ENCODE measurements at regions not wholly inside any gene's neighbourhood (a gene's known extent, or its start where the extent isn't known, plus 50 kb on each side); places are given as distances from the start of the nearest gene placed in this dataset.

GRCh38 chr1:148290881-148291280 is 138.8 kb upstream of the NBPF11 start:
- no TSS peak for BruUV-seq (replicated peaks)

More at GRCh38 chr1:148290881-148291280, 138.8 kb upstream of the NBPF11 start:
- ChIA-PET POLR2A (no interaction called here), CTCF (ENCODE audit: low intra/inter-chr PET ratio) (no interaction called here)
- DNase-seq (ENCODE audit: extremely low read depth in 1 of 4, low spot score in 3 of 4), result no peak
- no peak overlapping the region for H3K27ac ChIP-seq (ENCODE audit: extremely low read depth, low read depth, low read length)
- intact Hi-C loops (cut with micrococcal nuclease) (no loop called here), in situ Hi-C loops (cut with MboI) (no loop called here)
- H3K4me1 ChIP-seq (replicated peaks in 1 of 2; ENCODE audit: control insufficient read depth in 2 of 2, insufficient read depth in 2 of 2, low read length in 2 of 2), result no peaks in the 10 kb centered on the region
- FAIRE-seq, result no peak
- no peak overlapping the region for H3K4me2 ChIP-seq (ENCODE audit: insufficient read depth, low read length)
- H3K4me3 ChIP-seq, result no peak overlapping the region
- H2AFZ ChIP-seq (ENCODE audit: low read depth, low read length), result no peak overlapping the region
- H3K9me3 ChIP-seq (replicated peaks; ENCODE audit: control insufficient read depth, insufficient read depth, low read depth, low read length), result 0 out of 2 replicates have a peak, but pooled peaks cover 3% of the 10 kb centered on the region
- TF ChIP-seq ESRRB (CRISPR knock-in tag; IDR thresholded peaks at IDR 0.05; ENCODE audit: borderline replicate concordance) (no peak), NR3C1 (CRISPR knock-in tag; IDR thresholded peaks at IDR 0.05) (no peak), U2AF2 (optimal IDR thresholded peaks at IDR 0.05; ENCODE audit: low read depth, low read length) (no peak), NCOA2 (IDR thresholded peaks at IDR 0.05; ENCODE audit: partially characterized antibody in 2 of 2) (no peak), ZBTB17 (CRISPR knock-in tag; IDR thresholded peaks at IDR 0.05) (no peak), OTX1 (CRISPR knock-in tag; IDR thresholded peaks at IDR 0.05) (no peak), ZNF668 (CRISPR knock-in tag; IDR thresholded peaks at IDR 0.05) (no peak)
- TF ChIP-seq, protein P1, sequence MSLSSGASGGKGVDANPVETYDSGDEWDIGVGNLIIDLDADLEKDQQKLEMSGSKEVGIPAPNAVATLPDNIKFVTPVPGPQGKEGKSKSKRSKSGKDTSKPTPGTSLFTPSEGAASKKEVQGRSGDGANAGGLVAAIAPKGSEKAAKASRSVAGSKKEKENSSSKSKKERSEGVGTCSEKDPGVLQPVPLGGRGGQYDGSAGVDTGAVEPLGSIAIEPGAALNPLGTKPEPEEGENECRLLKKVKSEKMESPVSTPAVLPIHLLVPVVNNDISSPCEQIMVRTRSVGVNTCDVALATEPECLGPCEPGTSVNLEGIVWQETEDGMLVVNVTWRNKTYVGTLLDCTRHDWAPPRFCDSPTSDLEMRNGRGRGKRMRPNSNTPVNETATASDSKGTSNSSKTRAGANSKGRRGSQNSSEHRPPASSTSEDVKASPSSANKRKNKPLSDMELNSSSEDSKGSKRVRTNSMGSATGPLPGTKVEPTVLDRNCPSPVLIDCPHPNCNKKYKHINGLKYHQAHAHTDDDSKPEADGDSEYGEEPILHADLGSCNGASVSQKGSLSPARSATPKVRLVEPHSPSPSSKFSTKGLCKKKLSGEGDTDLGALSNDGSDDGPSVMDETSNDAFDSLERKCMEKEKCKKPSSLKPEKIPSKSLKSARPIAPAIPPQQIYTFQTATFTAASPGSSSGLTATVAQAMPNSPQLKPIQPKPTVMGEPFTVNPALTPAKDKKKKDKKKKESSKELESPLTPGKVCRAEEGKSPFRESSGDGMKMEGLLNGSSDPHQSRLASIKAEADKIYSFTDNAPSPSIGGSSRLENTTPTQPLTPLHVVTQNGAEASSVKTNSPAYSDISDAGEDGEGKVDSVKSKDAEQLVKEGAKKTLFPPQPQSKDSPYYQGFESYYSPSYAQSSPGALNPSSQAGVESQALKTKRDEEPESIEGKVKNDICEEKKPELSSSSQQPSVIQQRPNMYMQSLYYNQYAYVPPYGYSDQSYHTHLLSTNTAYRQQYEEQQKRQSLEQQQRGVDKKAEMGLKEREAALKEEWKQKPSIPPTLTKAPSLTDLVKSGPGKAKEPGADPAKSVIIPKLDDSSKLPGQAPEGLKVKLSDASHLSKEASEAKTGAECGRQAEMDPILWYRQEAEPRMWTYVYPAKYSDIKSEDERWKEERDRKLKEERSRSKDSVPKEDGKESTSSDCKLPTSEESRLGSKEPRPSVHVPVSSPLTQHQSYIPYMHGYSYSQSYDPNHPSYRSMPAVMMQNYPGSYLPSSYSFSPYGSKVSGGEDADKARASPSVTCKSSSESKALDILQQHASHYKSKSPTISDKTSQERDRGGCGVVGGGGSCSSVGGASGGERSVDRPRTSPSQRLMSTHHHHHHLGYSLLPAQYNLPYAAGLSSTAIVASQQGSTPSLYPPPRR (CRISPR knock-in tag; IDR thresholded peaks at IDR 0.05; ENCODE audit: borderline replicate concordance), result no peak
- no peaks in the 10 kb centered on the region for H3K79me2 ChIP-seq (ENCODE audit: control insufficient read depth, insufficient read depth, low read length)
- no peak overlapping the region for H3K9ac ChIP-seq (ENCODE audit: insufficient read depth in 1 of 2, low read depth in 2 of 2, low read length in 2 of 2)
- H3K36me3 ChIP-seq (ENCODE audit: control insufficient read depth, insufficient read depth, low read length), result no peaks in the 10 kb centered on the region
- no peak for ATAC-seq
- no peaks in the 10 kb centered on the region for H4K20me1 ChIP-seq (replicated peaks; ENCODE audit: control insufficient read depth, insufficient read depth, low read length)
- H3K27me3 ChIP-seq (ENCODE audit: control insufficient read depth in 2 of 2, insufficient read depth in 2 of 2, low read length in 2 of 2), result peaks cover 0 to 4% of the 10 kb centered on the region in 2 experiments; a peak in 2 of 5 replicates
- H3K9me1 ChIP-seq (ENCODE audit: control insufficient read depth, insufficient read depth, low read length), result no peaks in the 10 kb centered on the region

Measured in K562 (cell line).